Sigmoid colon (tissue), 4 donors: ENCODE measurements at regions not wholly inside any gene's neighbourhood (a gene's known extent, or its start where the extent isn't known, plus 50 kb on each side); places are given as distances from the start of the nearest gene placed in this dataset.

Experiments used
- POLR2A ChIP-seq, 2 donors: fragments of 450-650 bp; IDR thresholded peaks; one replicate each; pipeline ENCODE4 v1.6.1; 2016; ENCODE audit warnings: antibody characterized with exemption in 2 of 2, mild to moderate bottlenecking in 2 of 2, moderate library complexity in 2 of 2
- POLR2AphosphoS5 ChIP-seq, 4 donors: sonication (generic); formaldehyde crosslinking; IDR thresholded peaks; one replicate each; pipeline ENCODE4 v1.6.1; 2017; ENCODE audit warnings: antibody characterized with exemption in 4 of 4
- TF ChIP-seq, protein P1 (sequence below), 4 experiments: fragments of 450-650 bp in 3 of 4; fragments of 200-600 bp in 1 of 4; IDR thresholded peaks; one replicate each; pipeline ENCODE4 v1.5.1; 2016 to 2019; ENCODE audit warnings: antibody characterized with exemption in 4 of 4, mild to moderate bottlenecking in 3 of 4, moderate library complexity in 2 of 4

DNA sequence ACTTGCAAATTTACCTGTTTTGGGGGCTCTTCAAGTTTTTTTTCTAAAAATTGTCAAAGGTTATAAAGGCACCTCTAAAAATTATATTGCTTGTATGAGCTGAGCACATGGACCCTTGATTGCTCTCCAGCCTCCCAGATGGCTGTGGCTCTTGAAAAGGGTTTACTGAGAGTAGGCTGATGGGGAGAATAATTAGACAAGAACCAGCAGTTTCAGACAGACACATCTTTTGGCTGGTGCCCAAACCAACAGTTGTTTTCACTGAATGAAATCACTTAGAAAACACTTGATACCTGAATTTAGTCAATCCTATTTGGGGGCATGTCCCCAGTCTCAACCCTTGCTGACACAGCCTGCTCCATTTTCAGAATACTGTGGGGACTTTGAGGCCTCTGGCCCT is 217.6 kb downstream of the KBTBD8 start:
- TF ChIP-seq, protein P1, sequence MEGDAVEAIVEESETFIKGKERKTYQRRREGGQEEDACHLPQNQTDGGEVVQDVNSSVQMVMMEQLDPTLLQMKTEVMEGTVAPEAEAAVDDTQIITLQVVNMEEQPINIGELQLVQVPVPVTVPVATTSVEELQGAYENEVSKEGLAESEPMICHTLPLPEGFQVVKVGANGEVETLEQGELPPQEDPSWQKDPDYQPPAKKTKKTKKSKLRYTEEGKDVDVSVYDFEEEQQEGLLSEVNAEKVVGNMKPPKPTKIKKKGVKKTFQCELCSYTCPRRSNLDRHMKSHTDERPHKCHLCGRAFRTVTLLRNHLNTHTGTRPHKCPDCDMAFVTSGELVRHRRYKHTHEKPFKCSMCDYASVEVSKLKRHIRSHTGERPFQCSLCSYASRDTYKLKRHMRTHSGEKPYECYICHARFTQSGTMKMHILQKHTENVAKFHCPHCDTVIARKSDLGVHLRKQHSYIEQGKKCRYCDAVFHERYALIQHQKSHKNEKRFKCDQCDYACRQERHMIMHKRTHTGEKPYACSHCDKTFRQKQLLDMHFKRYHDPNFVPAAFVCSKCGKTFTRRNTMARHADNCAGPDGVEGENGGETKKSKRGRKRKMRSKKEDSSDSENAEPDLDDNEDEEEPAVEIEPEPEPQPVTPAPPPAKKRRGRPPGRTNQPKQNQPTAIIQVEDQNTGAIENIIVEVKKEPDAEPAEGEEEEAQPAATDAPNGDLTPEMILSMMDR (IDR thresholded peaks at IDR 0.05), result no peak
- no peak for TF ChIP-seq POLR2AphosphoS5 (IDR thresholded peaks at IDR 0.05)
- no peak for TF ChIP-seq POLR2A (IDR thresholded peaks at IDR 0.05)
